GM23338 (cell line): ENCODE measurements at regions not wholly inside any gene's neighbourhood (a gene's known extent, or its start where the extent isn't known, plus 50 kb on each side); places are given as distances from the start of the nearest gene placed in this dataset.

Experiments used
- ATAC-seq: fragments of 200-7000 bp; cut with Tn5 transposase; 3 replicates; pipeline ENCODE4 v1.9.1; 2020
- DNase-seq: peaks from one replicate; pipeline ENCODE4 v3.0.0-alpha.2; 2015; ENCODE audit warnings: low spot score
- H2AFZ ChIP-seq: fragments of 200-600 bp; sonication (generic); 2 replicates; pipeline ENCODE4 v1.8.0; 2016; ENCODE audit warnings: antibody characterized with exemption, mild to moderate bottlenecking, moderate library complexity
- H3F3A ChIP-seq: fragments of 200-600 bp; sonication (generic); replicated peaks from 2 replicates; pipeline ENCODE4 v1.8.0; 2017; ENCODE audit warnings: antibody characterized with exemption, mixed run types, low read depth
- H3K27ac ChIP-seq: fragments of 200-600 bp; sonication (generic); 2 replicates; pipeline ENCODE4 v1.6.1; 2016; ENCODE audit warnings: low read depth
- H3K27me3 ChIP-seq: fragments of 200-600 bp; sonication (generic); 2 replicates; pipeline ENCODE4 v1.8.0; 2016; ENCODE audit warnings: mild to moderate bottlenecking, mixed run types, moderate library complexity; ENCODE audit not compliant: insufficient read depth
- H3K36me3 ChIP-seq: fragments of 200-600 bp; sonication (generic); 2 replicates; pipeline ENCODE4 v1.8.0; 2016; ENCODE audit warnings: mild to moderate bottlenecking; ENCODE audit not compliant: insufficient read depth
- H3K4me1 ChIP-seq: fragments of 200-600 bp; sonication (generic); 2 replicates; pipeline ENCODE4 v1.8.0; 2016; ENCODE audit warnings: mild to moderate bottlenecking, moderate library complexity; ENCODE audit not compliant: insufficient read depth
- H3K4me2 ChIP-seq: fragments of 200-600 bp; sonication (generic); 2 replicates; pipeline ENCODE4 v1.7.1; 2017; ENCODE audit warnings: mixed run types
- H3K4me3 ChIP-seq: fragments of 200-600 bp; sonication (generic); 2 replicates; pipeline ENCODE4 v1.6.1; 2016; ENCODE audit warnings: mixed run types
- H3K79me2 ChIP-seq: fragments of 200-600 bp; sonication (generic); replicated peaks from 2 replicates; pipeline ENCODE4 v1.8.0; 2017; ENCODE audit warnings: mild to moderate bottlenecking; ENCODE audit not compliant: insufficient read depth
- H3K9me2 ChIP-seq: fragments of 200-600 bp; sonication (generic); 2 replicates; pipeline ENCODE4 v1.8.0; 2017; ENCODE audit not compliant: insufficient read depth
- H4K20me1 ChIP-seq: fragments of 200-600 bp; sonication (generic); replicated peaks from 2 replicates; pipeline ENCODE4 v1.8.0; 2017; ENCODE audit warnings: mild to moderate bottlenecking; ENCODE audit not compliant: insufficient read depth
- H3K27ac Mint-ChIP-seq: 2 replicates; pipeline ENCODE4 v1.8.0; 2020; ENCODE audit warnings: inconsistent platforms, mild to moderate bottlenecking, moderate library complexity, mixed read lengths
- H3K27me3 Mint-ChIP-seq: 3 replicates; pipeline ENCODE4 v1.8.0; 2022; ENCODE audit warnings: low read depth, mild to moderate bottlenecking, moderate library complexity, mixed read lengths, inconsistent platforms; ENCODE audit not compliant: insufficient read depth, poor library complexity
- H3K36me3 Mint-ChIP-seq: 3 replicates; pipeline ENCODE4 v1.8.0; 2021; ENCODE audit warnings: low read depth, mild to moderate bottlenecking, inconsistent platforms, moderate library complexity, mixed read lengths
- H3K4me1 Mint-ChIP-seq: 3 replicates; pipeline ENCODE4 v1.8.0; 2020; ENCODE audit warnings: mild to moderate bottlenecking, inconsistent platforms, mixed read lengths
- H3K4me3 Mint-ChIP-seq: 3 replicates; pipeline ENCODE4 v1.8.0; 2021; ENCODE audit warnings: moderate library complexity, mild to moderate bottlenecking, inconsistent platforms, mixed read lengths
- H3K9me3 Mint-ChIP-seq: 3 replicates; pipeline ENCODE4 v1.8.0; 2020; ENCODE audit warnings: moderate library complexity, mild to moderate bottlenecking, inconsistent platforms, mixed read lengths
- CREB1 ChIP-seq: fragments of 250-450 bp; sonication (Bioruptor Pico); IDR thresholded peaks from 2 replicates; pipeline ENCODE4 v1.5.0; 2020; ENCODE audit warnings: low read depth, mild to moderate bottlenecking, moderate library complexity
- CTCF ChIP-seq, 2 experiments: fragments of 200-600 bp in 1 of 2; sonication (generic) in 1 of 2; conservative IDR thresholded peaks; 2 replicates each; pipeline versions ENCODE4 v1.5.1 to v1.6.1; 2016 to 2017; ENCODE audit warnings: antibody characterized with exemption in 2 of 2, low read depth in 2 of 2, mild to moderate bottlenecking in 2 of 2, moderate library complexity in 1 of 2
- ETS1 ChIP-seq: IDR thresholded peaks from 2 replicates; pipeline ENCODE4 v1.6.1; 2016; ENCODE audit warnings: antibody characterized with exemption
- EZH2phosphoT487 ChIP-seq: fragments of 200-600 bp; sonication (generic); IDR thresholded peaks from one replicate; pipeline ENCODE4 v1.8.1; 2018; ENCODE audit warnings: antibody characterized with exemption; ENCODE audit not compliant: unreplicated experiment
- JUNB ChIP-seq: IDR thresholded peaks from one replicate; pipeline ENCODE4 v1.6.1; 2016; ENCODE audit warnings: antibody characterized with exemption; ENCODE audit not compliant: unreplicated experiment
- NANOG ChIP-seq: IDR thresholded peaks from 2 replicates; pipeline ENCODE4 v1.6.1; 2016; ENCODE audit warnings: antibody characterized with exemption, borderline replicate concordance
- POLR2AphosphoS5 ChIP-seq: IDR thresholded peaks from 2 replicates; pipeline ENCODE4 v1.6.1; 2016; ENCODE audit warnings: antibody characterized with exemption, low read depth
- STAT1 ChIP-seq: IDR thresholded peaks from one replicate; pipeline ENCODE4 v1.6.1; 2016; ENCODE audit warnings: antibody characterized with exemption; ENCODE audit not compliant: unreplicated experiment
- ZNF114 ChIP-seq: fragments of 250-450 bp; sonication (Bioruptor Pico); IDR thresholded peaks from 2 replicates; pipeline ENCODE4 v1.5.0; 2020; ENCODE audit warnings: mild to moderate bottlenecking, moderate library complexity
- ZNF331 ChIP-seq: fragments of 250-450 bp; sonication (Bioruptor Pico); IDR thresholded peaks from 2 replicates; pipeline ENCODE4 v1.5.0; 2020; ENCODE audit warnings: low read depth, mild to moderate bottlenecking, moderate library complexity
- ZNF462 ChIP-seq: fragments of 250-450 bp; sonication (Bioruptor Pico); IDR thresholded peaks from 2 replicates; pipeline ENCODE4 v1.5.0; 2020; ENCODE audit warnings: mild to moderate bottlenecking, moderate library complexity
- TF ChIP-seq, protein P1 (sequence below): IDR thresholded peaks from one replicate; pipeline ENCODE4 v1.6.1; 2018; ENCODE audit warnings: antibody characterized with exemption; ENCODE audit not compliant: unreplicated experiment

DNA sequence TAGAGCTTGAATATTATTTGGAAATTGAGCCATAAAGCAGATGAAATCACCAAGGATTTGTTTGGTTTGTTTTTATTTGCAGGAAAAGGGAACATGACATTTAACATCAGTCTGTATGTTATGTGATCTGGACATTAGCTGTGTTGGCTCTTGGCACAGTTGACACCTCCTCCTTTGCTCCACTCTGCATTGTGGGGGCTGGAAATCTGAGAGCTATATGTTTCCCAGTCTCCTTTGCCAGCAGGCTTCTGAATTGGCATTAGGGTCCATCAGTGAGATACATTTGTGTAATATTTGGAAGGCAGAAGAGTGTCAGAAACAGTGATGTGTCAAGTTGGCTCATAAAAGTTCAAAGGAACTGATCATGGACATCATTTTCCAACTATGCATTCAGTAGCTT, 322.1 kb upstream of the ATP2B1 start:
- Histone ChIP-seq H3K4me3 (no peak overlapping the region), H2AFZ (no peak overlapping the region), H3K4me1 (no peaks in the 10 kb centered on the region), H3K4me2 (no peak overlapping the region), H4K20me1 (no peaks in the 10 kb centered on the region), H3K36me3 (no peaks in the 10 kb centered on the region), H3F3A (no peaks in the 10 kb centered on the region), H3K27me3 (no peaks in the 10 kb centered on the region), H3K79me2 (no peaks in the 10 kb centered on the region), H3K9me2 (peaks cover 7% of the 10 kb centered on the region; the same call in 1 of the 2 replicates), H3K27ac (no peak overlapping the region)
- Mint-ChIP-seq H3K9me3 (no peaks in the 10 kb centered on the region), H3K27ac (no peak overlapping the region), H3K4me1 (no peaks in the 10 kb centered on the region), H3K27me3 (no peaks in the 10 kb centered on the region), H3K36me3 (no peaks in the 10 kb centered on the region), H3K4me3 (no peak overlapping the region)
- DNase-seq (no peak), ATAC-seq (no peak)
- no peak for TF ChIP-seq CTCF (conservative IDR thresholded peaks at IDR 0.05; ENCODE audit: low read depth in 2 of 2)
- no peak for TF ChIP-seq CREB1 (CRISPR knock-in tag)
- no peak for TF ChIP-seq EZH2phosphoT487
- no peak for TF ChIP-seq ZNF331
- TF ChIP-seq POLR2AphosphoS5 = no peak
- no peak for TF ChIP-seq STAT1
- TF ChIP-seq ETS1 = no peak
- TF ChIP-seq ZNF462 (CRISPR knock-in tag) = no peak
- TF ChIP-seq, protein P1, sequence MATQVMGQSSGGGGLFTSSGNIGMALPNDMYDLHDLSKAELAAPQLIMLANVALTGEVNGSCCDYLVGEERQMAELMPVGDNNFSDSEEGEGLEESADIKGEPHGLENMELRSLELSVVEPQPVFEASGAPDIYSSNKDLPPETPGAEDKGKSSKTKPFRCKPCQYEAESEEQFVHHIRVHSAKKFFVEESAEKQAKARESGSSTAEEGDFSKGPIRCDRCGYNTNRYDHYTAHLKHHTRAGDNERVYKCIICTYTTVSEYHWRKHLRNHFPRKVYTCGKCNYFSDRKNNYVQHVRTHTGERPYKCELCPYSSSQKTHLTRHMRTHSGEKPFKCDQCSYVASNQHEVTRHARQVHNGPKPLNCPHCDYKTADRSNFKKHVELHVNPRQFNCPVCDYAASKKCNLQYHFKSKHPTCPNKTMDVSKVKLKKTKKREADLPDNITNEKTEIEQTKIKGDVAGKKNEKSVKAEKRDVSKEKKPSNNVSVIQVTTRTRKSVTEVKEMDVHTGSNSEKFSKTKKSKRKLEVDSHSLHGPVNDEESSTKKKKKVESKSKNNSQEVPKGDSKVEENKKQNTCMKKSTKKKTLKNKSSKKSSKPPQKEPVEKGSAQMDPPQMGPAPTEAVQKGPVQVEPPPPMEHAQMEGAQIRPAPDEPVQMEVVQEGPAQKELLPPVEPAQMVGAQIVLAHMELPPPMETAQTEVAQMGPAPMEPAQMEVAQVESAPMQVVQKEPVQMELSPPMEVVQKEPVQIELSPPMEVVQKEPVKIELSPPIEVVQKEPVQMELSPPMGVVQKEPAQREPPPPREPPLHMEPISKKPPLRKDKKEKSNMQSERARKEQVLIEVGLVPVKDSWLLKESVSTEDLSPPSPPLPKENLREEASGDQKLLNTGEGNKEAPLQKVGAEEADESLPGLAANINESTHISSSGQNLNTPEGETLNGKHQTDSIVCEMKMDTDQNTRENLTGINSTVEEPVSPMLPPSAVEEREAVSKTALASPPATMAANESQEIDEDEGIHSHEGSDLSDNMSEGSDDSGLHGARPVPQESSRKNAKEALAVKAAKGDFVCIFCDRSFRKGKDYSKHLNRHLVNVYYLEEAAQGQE = no peak
- TF ChIP-seq JUNB = no peak
- TF ChIP-seq ZNF114 (CRISPR knock-in tag) = no peak
- no peak for TF ChIP-seq NANOG
